CD4-positive, alpha-beta T cell treated with Interleukin-17A for 4 hours (primary cell): ENCODE measurements at regions not wholly inside any gene's neighbourhood (a gene's known extent, or its start where the extent isn't known, plus 50 kb on each side); places are given as distances from the start of the nearest gene placed in this dataset.
"Not testable (repeated sequence)": the region's sequence is repeated elsewhere in the genome, so short reads cannot be mapped to it uniquely, and the experiment has no call there.

ENCODE experiments used
- DNase-seq: peaks from one replicate; pipeline ENCODE4 v3.0.0-alpha.2; 2020; ENCODE audit warnings: mixed read lengths

DNA sequence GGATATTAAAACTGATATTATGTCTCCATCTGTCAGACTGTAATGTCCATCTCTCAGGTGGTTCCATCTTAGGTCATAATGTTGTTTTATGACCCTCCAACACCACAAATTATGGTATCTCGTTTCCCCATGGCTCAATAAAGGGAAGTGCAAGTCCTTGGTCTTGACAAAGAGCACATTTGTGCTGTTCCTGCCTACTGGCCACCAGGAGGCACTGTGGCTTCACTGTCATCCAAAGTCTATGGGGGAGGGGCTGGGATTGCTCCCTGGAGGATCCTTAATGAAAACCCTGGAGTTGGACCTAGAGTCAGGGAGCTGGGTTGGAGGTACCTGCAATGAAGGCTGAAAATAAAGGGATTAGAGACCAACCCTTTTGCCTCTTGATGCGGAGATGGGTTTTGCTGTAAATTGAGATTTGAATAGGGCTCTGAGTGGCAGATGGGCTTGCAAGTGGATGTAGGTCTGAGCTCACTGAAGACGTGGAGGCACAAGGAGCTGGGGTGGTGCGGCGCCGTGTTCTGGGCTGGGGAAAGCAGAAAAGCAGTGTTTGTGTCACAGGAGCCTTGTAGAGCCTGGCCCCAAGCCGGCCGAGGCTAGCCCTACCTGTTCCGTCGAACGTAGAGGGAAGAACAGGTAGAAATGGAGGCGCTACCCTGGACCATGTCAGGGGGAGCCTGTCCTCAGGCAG is 180.5 kb upstream of the PRSS58 start:
- DNase-seq: peak; percentile 49

DNA sequence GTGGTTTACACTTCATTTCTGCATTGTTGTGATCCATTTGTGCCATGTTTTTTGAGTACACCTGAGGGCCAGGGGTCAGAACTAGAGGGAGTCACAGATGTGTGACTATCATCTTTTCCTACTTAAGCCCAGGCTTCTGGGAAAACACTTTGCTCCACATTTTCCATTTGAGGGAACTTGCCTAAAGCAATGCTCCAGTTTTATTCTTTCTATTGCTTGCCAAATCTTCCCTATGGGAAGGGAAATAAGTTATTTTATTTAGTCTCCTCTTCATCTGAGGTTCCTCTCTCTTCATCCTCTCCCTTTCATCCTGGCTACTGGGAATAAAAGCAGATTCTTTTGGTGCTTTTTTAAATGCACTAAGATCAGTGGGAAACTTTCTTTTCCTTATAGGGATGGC is 179.9 kb upstream of the PRSS58 start:
- no peak for DNase-seq

DNA sequence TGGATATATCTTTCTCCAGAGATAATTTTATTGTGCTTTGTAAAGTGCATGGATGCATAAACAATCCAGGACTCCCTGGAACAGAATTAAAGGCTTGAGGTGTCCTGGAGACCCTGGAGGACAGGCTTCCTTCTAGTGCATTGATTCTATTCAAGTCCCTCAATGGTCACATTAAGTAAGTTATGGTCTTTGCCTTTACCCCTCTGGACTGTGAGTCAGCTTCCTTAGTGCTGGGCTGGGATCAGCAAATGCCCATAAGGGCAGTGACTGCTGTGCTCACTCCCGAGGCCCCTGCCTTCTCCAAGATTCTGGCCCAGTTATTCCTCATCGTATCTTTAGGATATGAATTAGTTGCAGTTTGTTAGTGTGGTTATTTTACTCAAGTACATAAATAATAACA is 178.7 kb upstream of the PRSS58 start:
- no peak for DNase-seq

DNA sequence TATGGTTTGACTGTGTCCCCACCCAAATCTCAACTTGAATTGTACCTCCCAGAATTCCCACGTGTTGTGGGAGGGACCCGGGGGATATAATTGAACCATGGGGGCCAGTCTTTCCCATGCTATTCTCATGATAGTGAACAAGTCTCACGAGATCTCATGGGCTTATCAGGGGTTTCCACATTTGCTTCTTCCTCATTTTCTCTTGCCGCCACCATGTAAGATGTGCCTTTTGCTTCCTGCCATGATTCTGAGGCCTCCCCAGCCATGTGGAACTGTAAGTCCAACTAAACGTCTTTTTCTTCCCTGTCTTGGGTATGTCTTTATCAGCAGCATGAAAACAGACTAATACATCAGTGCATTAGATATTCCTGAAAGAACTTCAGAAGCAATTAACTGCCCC is 177.7 kb upstream of the PRSS58 start:
- not testable (repeated sequence) for DNase-seq

DNA sequence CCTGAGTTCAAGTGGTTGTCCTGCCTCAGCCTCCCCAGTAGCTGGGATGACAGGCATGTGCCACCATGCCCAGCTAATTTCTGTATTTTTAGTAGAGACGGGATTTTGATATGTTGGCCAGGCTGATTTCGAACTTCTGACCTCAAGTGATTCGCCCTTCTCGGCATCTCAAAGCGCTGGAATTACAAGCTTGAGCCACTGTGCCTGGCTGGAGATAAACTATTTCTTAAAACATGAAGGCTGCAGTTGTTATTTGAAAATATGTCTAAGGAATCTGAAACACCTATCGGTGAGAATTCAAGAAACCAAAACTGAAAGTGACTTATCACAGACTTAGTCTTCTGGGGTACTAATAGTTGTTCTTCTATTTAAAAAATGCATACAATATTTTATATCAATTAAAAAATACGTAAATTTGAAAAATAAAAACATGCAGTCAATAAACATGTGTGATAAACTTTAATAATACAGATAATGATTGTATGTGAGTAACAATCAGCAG is 176.9 kb upstream of the PRSS58 start:
- no peak for DNase-seq

DNA sequence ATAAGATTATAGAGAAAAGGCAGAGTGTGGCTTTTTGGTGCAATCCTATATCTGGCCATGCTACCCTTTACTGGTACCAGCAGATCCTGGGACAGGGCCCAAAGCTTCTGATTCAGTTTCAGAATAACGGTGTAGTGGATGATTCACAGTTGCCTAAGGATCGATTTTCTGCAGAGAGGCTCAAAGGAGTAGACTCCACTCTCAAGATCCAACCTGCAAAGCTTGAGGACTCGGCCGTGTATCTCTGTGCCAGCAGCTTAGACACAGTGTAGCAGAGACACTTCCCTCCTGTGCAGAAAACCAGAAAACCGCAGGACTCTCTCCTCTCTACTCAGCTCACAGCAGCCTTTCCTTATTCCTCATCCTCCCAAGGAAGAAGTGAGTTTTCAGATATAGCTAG is 176.3 kb upstream of the PRSS58 start:
- DNase-seq: peak; percentile 15

DNA sequence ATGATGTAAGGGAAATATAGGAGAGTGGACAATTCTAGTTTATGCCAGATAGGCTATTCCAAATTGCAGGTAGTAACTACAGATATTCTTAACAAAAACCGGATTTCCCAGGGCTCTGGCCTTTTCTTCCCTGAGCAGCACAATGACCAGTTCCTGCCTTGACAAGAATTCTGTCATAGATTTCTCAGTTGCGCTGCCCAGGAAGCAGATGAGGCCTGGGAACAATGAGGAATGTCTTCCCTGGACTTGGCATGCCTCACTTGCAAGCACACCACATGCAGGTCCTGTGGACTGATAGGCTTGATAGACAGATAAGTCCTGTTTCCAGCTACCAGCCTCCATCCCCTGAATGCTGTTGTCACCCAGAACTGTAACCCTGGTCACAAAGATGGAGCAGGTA is 174.5 kb upstream of the PRSS58 start:
- DNase-seq: no peak

DNA sequence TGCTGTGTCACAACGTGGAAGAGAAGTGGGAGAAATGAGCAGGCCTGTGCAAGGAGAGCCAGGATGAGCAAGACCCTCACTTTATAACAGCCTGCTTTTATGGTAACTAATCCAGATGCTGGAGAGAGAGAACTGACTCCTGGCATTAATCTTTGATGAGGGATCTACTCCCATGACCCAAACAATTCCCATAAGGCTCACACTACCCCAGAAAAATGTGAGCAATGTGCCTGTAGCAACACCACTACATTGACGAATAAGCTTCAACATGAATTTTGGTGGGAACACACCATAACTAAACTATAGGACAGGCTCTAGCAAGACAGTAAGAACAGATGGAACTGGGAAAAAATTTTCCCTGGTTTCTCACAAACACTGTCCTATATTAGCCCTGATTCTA is 173.6 kb upstream of the PRSS58 start:
- no peak for DNase-seq

DNA sequence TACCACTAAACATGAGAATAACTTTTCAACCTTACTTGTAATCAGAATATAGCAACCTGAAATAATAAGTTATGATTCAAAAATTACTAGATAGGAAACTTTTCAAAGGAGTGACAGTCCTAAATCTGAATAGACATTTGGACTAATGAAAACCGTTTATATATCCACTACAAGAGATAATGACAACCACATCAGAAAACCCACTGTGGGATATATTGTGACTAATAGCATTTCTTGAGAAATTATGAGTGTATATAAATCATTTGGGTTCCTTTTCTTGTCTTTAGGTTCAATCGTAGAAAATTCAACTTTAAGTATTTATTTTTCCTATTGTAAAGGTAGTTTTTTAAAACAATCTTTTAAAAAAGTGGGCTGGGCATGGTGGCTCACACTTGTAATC is 170.2 kb upstream of the PRSS58 start:
- no peak for DNase-seq

DNA sequence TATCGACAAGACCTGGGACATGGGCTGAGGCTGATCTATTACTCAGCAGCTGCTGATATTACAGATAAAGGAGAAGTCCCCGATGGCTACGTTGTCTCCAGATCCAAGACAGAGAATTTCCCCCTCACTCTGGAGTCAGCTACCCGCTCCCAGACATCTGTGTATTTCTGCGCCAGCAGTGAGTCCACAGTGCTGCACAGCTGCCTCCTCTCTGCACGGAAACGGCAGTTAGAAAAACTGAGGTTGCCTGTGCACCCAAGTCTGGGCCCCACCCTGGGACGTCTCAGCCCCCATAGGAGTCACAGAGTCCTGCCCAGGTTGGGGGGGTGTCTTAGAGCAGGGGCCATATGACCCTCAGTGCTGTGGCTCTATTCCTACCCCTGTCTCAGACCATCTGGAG is 167.4 kb upstream of the PRSS58 start:
- DNase-seq: no peak

DNA sequence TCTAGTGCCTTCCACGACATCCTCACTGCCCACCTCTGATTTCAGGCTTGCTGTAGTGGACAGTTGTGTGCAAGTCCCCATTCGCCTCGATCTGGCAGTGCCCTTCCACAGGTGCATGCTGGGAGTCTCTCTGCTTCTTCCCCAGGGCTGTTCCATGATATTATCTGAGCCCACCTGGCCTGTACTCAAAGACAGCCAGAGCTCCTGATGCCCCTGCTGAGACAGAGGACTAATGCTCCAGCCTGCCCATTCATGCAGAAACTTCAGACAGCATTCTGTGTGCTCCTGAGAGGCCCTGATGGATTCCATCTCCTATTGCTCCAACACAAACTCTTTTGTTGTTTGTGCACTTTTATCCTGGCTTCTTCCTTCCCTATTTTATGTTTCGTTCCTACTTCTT is 164.8 kb upstream of the PRSS58 start:
- no peak for DNase-seq

DNA sequence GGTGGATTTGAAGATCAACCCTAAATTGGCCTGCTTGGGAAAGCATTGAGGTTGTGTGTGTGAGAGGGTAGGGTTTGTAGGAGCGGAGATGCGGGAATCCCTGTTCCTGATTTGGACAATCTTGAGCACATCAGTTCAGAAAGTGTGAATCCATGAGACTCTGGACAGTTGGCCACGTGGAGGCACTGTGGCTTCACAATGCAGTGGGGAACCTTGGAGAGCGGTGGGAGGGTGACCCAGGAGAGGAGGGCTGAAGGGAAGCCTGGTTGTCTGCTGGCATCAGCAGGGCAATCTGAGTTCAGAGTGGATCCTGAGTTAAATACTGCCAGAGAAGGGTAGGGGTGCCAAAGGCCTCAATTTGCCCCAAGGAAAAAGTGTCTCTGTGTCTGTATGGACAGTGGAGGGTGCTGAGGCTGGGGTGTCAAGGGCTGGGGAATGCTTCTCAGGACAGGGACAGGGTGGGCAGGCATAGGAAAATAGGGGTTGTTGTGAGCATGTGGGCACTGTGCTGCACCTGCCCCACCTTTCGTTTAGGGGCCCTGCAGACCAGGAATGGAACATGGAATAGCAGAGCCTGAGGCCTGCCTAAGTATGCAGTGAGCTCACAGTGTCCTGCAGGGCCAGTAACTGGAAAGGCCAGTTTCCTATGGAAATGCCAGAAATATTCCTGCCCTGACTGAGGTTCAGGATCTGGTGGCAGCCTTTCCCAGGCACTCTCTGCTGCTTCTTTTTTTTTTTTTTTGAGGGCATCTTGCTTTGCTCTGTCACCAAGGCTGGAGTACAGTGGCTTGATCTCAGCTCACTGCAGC is 162.9 kb upstream of the PRSS58 start:
- peak; percentile 21 for DNase-seq

DNA sequence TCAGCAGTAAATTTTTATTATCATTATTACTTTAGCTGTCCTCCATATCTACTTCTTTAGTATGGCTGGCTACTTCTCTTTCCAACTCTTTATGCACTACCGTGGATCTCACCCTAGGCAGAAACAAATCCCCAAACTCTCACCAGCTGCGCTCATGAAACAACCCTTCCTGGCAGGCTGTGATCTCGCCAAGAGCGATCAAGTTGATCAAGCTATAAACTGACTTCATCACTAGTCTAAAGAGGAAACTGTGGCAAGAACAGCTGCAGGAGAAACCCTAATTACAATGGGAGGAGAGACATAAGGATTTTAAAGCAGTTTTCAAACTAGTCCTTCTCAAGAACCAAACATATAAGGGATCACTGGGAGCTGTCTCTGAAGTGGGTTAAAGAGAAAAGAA is 160.5 kb upstream of the PRSS58 start:
- no peak for DNase-seq

DNA sequence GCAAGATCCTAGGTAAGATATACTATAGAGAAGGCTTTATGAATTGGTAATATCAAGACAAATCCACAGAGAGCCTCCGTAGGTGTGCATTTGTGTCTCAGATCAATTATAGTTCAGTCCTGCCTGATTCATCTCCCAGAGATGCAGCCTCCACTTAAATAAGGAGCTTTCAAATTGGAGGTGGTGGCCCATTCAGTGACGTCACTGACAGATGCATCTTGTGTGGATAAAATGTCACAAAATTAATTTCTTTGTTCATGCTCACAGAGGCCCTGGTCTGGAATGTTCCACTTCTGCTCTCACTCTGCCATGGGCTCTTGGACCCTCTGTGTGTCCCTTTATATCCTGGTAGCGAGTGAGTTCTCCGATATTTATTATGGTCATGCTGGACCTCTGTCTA is 157.1 kb upstream of the PRSS58 start:
- no peak for DNase-seq

DNA sequence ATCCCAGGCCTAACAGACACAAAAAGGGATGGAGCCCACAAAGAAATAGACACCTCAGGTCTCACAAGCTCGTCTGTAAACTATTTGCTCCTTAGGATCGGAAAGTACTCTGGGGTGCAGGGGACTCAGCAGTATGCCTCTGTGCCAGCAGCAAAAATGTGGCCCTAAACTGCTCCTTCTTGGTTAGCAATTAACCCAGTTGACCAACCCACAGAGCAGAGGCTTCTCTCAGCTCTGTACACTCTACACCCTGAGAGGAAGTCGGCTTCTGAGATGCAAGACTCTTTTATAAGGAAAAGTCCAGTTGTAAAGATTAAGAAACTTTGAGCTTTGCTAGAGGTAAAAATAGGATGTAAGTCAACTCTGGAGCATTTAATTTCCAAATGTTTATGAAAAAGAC is 156.3 kb upstream of the PRSS58 start:
- no peak for DNase-seq

DNA sequence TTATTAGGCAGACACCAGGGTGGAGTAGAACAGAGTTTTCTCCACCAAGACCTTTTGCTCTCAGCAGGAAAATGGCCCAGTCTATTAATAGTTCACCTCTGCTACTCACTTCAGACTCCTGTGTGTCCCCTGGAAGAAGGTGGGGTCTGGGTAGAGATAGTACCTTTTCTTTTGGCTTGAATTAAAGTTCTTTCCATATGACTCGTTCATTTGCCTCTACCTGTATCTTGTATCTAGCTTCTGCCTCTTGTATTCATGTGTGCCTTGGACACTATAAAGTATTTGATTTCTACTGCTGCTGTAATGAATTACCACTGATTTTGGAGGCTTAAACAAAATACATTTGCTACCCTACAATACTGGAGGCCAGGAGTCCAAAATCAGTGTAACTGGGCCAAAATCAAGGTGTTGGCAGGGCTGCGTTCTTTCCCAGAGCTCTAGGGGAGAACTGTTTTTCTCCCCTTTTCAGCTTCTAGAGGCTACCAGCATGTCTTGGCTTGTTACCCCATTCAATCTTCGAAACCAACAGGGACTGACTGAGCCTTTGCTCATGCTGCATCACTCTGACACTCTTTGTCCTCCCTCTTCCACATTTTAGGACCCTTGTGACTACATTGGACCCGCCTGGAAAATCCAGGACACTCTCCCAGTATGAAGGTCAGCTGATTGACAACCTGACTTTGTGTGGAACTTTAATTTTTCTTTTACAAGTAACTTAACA is 155.6 kb upstream of the PRSS58 start:
- no peak for DNase-seq

DNA sequence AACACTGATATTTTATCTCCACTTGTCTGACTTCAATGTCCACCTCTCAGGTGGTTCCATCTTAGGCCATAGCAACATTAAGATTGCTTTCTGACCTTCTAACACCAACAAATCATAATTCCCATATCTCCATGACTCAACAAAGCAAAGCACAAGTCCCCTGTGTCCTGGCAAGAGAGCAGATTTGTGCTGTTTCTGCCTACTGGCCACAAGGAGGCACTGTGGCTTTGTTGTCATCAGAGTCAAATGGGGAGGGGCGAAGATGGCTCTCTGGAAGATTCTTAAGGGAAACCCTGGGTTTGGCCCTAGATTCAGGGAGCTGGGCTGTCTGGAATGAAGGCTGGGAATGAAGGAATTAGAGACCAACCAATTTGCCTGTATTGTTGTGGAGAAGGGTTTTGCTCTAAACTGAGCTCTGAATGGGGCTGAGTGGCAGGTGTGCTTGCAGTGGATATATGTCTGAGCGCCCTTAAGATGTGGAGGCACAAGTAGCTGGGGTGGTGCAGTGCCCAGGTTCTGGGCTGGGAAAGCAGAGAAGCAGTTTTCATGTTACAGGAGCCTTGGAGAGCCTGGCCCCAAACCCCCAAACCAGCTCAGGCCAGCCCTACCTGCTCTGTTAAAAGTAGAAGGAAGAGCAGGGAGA is 154.8 kb upstream of the PRSS58 start:
- peak; percentile 59 for DNase-seq

DNA sequence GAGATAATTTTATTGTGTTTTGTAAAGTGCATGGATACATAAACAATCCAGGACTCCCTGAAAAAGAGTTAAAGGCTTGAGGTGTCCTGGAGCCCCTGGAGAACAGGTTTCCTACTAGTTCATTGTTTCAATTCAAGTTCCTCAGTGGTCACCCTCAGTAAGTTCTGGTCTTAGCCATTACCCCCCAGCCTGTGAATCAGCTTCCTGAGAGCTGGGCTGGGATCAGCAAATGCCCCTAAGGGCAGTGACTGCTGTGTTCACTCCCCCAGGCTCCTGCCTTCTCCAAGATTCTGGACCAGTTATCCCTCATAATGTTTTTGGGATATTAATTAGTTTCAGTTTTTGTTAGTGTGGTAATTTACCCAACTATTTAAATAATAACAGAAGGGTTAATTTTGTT is 151.6 kb upstream of the PRSS58 start:
- no peak for DNase-seq

DNA sequence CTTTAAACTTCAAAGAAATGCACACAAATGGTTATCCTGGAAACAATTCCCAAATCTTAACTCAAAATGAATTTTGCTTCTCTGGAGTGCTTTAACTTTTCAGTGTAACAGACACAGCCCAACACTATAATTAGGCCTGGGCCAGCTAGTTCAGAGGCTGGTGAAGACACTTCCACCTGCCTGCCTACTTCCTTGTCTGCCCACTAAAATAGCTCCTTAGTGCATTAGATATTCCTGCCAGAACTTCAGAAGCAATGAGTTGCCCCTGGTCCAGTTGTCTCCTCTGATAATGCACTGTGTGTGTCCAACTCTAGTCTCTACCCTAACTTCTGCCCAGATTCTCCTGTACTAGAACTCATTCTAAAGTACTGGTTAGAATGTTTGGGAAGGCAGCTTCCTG is 150.9 kb upstream of the PRSS58 start:
- no peak for DNase-seq

DNA sequence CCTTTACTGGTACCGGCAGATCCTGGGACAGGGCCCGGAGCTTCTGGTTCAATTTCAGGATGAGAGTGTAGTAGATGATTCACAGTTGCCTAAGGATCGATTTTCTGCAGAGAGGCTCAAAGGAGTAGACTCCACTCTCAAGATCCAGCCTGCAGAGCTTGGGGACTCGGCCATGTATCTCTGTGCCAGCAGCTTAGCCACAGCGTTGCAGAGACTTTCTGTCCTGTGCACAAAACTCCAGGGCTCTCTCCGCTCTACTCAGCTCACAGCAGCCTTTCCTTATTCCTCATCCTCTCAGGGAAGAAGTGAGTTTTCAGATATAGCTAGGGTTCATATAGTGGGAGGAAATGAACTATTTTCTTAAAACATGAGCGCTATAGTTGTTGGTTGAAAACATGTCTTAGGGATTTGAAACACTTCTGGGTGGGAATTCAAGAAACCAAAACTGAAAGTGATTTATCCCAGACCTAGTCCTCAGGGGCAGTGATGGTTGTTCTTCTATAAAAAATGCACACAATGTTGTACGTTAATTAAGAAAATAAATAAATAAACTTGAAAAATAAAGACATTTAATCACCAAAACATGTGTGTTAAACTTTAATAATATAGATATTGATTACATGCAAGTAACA is 150.2 kb upstream of the PRSS58 start:
- DNase-seq: no peak

DNA sequence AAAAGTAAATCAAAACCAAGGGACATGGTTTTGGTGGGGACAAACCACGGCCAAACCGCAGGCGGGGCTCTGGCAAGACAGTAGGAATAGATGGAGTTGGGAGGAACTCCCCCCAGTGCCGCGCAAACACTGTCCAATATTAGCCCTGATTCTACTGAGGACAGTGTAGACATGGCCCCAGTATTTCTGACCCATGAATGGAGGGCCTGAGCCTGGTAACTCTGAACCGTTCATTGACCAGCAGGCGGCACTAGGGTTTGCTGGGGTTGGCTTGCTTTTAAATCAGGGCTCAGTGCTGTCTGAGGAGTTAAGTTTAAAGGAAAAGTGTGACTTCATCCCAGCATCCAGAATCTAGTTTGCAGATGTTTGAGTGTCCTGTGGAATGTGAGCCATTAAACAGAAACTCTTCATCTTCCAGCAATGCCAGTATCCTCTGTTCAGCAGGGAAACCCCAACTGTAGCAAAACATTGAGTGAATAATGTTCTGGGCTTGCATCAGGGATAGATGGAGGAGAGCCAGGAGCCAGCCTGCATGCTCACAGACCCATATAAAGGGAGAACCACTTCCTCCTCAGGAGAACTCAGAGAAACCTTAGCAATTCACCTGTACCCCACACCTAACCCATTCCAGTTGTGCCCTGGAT is 147.4 kb upstream of the PRSS58 start:
- DNase-seq: no peak

DNA sequence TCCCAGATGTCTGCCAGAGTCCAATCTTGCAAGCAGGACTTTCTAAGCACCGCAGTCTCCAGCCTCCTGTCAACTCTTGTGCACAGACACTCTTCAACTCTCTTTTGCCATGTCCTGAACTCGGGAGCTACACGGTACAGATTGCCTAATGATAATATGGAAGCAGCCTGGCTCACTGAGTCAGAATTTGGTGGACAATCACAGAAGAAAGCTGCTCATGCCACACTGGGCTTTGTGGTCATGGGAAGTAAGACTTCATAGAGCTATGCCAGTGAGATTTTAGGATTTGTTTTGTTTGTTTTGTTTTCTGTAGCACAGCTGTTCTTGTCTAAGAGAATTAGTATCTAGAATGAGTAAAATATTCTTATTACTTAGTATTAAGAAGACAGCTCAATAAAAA is 144.1 kb upstream of the PRSS58 start:
- no peak for DNase-seq
